H1 (cell line): ENCODE measurements at regions not wholly inside any gene's neighbourhood (a gene's known extent, or its start where the extent isn't known, plus 50 kb on each side); places are given as distances from the start of the nearest gene placed in this dataset.

Experiments
- BACH1 ChIP-seq: IDR thresholded peaks from 2 replicates; pipeline ENCODE4 v1.6.1; 2012; ENCODE audit warnings: low read length, improper control_type of control experiment
- CHD1 ChIP-seq: IDR thresholded peaks from 2 replicates; pipeline ENCODE4 v1.6.1; 2012; ENCODE audit warnings: low read depth, low read length, improper control_type of control experiment
- KDM1A ChIP-seq: fragments of 200-600, 300-600 bp; sonication (generic); IDR thresholded peaks from 2 replicates; pipeline ENCODE4 v1.7.1; 2016; ENCODE audit warnings: mild to moderate bottlenecking, low read length, borderline replicate concordance
- PHF8 ChIP-seq: fragments of 200-600 bp; sonication (generic); conservative IDR thresholded peaks from 2 replicates; pipeline ENCODE4 v1.7.1; 2012; ENCODE audit warnings: low read depth, mild to moderate bottlenecking, inconsistent platforms, low read length, moderate library complexity
- SP4 ChIP-seq: IDR thresholded peaks from 2 replicates; pipeline ENCODE4 v1.6.1; 2012; ENCODE audit warnings: low read length, inconsistent platforms
- TAF7 ChIP-seq: optimal IDR thresholded peaks from 2 replicates; pipeline ENCODE3; 2011; ENCODE audit warnings: low read depth, mild to moderate bottlenecking, inconsistent platforms, low read length, moderate library complexity, borderline replicate concordance
- TF ChIP-seq, protein P1 (sequence below): IDR thresholded peaks from 2 replicates; pipeline ENCODE4 v1.6.1; 2012; ENCODE audit warnings: low read length, inconsistent platforms

DNA sequence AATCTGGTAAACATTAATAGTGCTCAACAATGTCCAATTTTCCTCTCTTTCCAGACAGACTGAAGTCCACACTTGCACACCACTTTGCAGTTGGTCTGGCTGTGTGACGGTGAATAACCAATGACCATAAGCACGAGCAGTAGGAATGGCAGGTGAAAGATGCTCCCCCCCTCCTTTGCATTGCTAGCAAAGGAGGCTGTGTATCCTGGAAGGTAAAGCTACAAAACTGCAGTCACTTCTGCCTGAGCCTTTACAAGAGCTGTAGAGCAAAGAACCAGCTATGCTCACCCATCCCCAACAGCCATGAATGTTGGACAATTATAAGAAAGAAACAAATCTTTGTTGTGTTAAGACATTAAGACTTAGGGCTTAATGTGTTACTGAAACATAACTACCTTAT, 178.0 kb downstream of the IPMK start (continued):
- no peak for TF ChIP-seq PHF8
- no peak for TF ChIP-seq KDM1A
- TF ChIP-seq TAF7: no peak
- TF ChIP-seq CHD1: no peak
- no peak for TF ChIP-seq SP4
- TF ChIP-seq BACH1: no peak
- TF ChIP-seq, protein P1, sequence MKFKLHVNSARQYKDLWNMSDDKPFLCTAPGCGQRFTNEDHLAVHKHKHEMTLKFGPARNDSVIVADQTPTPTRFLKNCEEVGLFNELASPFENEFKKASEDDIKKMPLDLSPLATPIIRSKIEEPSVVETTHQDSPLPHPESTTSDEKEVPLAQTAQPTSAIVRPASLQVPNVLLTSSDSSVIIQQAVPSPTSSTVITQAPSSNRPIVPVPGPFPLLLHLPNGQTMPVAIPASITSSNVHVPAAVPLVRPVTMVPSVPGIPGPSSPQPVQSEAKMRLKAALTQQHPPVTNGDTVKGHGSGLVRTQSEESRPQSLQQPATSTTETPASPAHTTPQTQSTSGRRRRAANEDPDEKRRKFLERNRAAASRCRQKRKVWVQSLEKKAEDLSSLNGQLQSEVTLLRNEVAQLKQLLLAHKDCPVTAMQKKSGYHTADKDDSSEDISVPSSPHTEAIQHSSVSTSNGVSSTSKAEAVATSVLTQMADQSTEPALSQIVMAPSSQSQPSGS: no peak
